Fibroblast of gingiva (primary cell): ENCODE measurements at regions not wholly inside any gene's neighbourhood (a gene's known extent, or its start where the extent isn't known, plus 50 kb on each side); places are given as distances from the start of the nearest gene placed in this dataset.
A peak's percentile ranks its signal among the peaks of the same experiment; 100 is the strongest.

Experiments used
- DNase-seq: peaks from one replicate; pipeline ENCODE4 v3.0.0-alpha.2; 2011; ENCODE audit warnings: low read depth

DNA sequence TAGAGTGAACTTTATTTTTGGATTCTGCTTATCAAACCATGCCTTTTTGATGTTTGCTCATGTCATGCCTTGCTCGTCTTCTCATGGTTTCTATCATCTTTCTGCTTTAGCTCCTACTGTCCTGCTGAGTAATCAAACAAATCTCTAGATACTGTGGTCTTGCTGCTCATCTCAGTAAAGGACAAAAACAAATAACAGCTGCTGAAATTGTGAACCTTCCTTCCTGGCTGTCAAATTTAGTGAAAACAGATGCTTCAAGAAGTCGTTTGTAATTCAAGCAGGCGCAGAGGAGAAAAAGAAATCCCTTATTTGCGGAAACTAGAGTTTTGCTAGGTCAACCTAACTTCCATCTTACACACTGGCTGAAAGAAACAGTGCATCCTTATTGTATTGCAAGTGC is 616.1 kb upstream of the ALCAM start:
- peak; percentile 49 for DNase-seq

DNA sequence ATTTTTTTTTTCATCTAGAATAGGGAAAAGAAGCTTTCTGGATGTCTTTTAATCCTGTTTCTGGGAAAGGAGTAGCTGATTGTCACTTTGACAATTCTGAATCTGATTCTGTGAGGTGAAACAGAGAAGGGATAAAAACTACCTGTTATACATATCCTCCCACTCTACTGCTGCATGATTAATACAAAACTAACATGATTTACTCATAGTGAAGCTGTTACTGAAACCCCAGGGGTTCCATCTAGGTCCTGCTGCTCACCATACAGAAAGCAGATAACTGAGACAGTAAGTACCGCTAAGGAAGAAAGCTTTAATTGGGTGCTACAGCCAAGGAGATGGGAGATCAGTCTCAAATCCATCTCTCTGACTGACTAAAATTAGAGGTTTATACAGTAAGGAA is 610.9 kb upstream of the ALCAM start:
- DNase-seq = no peak

DNA sequence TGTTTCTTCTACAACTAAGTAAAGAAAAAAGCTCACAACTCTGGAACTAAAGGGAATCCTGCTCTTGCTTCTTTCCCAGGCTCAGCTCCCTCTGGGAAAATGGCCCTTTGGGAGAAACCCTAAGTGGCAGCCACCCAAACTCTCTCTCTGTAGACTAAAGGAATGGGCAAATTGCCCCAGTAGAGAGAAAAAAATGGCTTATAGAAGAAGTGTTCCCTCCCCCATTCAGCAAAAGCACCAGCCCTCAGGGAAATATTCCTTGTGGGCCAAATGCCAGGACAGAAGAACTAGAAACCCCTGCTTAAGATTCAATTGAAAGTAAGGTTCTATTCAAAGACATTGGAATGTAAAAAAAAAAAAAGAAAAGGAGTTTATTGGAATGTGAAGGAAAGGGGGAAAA is 603.7 kb upstream of the ALCAM start:
- DNase-seq = no peak

DNA sequence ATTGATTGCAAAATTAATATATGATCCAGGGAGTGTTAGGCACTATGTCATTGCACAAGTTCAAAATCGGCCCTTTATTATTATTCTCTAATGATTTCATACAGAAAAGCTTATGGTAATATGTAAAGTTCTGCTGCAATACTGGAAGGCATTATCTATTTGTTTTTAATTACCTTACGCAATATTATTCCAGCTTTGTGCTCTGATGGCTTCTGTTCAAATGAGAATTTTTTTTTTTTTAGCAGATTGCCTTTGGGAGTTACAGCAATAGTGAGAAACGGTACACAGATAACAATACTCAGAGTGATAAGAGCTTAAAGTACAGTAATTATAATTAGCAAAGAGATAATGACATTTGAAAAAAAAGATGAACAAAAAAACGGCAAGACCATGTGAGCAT is 602.2 kb upstream of the ALCAM start:
- DNase-seq = peak; percentile 27

DNA sequence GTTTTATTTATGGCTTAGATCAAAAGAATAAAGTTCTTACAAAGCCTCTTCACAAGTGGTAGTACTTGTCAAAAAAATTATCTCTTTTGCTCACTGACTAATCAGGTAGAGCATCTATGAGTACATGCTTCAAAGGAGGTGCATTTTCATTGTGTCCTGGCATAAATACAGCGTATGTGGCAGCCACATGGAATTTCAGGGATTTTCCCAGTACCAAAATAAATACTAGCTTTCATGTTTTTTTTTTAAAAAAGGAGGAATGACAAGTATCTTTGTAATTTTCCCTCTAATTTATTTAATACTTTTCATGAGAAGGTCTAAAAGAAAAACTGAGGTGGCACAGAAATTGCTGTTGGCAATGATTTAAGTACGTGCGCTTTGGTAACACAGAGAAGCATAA is 597.8 kb upstream of the ALCAM start:
- DNase-seq = no peak

DNA sequence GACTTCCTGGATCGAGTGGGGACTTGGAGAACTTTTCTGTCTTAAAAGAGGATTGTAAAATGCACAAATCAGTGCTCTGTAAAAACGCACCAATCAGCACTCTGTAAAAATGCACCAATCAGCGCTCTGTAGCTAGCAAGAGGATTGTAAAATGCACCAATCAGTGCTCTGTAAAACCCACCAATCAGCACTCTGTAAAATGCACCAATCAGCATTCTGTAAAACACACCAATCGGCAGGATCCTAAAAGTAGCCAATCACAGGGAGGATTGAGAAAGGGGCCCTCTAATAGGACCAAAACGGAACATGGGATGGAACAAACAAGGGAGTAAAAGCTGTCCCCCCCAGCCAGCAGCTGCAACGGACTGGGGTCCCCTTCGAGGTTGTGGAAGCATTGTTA is 587.4 kb upstream of the ALCAM start:
- no peak for DNase-seq

DNA sequence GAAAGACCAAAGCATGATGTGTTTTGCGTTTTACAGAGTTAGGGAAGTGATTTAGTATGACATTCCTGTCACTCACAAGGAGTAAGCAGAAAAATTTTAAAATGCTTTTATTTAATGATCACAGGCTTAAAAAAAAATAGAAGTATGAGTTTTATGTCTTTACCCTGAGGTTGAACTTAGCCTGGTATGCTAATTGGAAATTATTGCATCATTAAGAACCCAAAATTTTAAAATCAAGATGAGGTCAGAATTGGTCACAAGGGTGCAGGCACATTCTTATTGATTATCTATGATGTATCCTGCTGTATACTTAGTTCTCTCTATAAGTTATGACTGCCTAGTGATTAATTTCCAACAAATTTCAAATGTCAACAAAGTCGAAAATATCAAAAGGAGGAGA is 585.6 kb upstream of the ALCAM start:
- DNase-seq = no peak

DNA sequence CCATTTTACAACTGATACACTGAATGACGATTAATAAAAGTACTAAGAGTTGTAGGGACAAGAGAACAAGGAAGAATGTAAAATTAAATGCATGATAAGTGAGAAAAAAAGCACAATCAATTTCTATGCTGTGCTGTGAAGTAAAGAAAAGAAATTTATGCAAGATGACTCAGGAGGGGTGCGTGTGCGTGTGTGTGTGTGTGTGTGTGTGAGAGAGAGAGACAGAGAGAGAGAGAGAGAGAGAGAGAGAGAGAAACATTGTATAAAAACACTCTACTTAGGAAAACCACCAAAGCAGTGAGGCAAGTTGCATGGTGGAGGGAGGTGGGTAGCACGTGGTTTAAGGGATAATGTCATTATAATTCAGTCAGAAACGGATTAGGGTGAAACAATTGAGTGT is 580.8 kb upstream of the ALCAM start:
- DNase-seq = no peak

DNA sequence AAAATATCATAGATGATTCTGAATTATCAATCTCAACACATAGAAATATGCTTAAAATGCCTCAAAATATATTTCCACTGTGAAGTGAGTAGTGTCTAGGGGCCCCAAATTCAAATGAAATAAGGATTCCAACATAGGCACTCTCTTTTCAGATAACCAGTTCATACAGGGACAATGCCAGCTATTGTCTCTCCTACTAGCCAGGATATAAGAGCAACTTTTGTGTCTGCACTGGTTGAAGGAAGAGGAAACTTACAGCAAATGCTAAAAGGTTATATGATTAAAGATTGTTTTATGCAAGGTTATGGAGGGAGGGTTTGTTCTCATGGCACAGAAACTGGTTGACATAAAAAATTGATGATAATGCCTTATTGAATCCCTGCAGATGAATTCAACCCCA is 579.4 kb upstream of the ALCAM start:
- no peak for DNase-seq

DNA sequence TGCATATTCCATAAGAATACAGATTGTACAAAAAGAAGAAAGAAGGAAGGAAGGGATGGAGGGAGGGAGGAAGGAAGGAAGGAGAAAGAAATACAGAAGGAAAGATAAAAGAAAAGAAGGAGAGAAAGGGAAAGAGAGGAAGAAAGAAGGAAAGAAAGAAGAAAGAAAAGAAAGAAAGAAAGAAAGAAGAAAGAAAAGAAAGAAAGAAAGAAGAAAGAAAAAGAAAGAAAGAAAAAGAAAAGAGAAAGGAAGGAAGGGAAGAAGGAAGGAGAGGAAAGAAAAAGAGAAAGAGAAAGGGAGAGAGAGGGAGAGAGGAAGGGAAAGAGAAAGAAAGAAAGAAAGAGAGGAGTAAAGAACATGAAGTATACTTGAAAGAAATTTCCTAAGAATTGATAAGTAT is 577.9 kb upstream of the ALCAM start:
- no peak for DNase-seq

DNA sequence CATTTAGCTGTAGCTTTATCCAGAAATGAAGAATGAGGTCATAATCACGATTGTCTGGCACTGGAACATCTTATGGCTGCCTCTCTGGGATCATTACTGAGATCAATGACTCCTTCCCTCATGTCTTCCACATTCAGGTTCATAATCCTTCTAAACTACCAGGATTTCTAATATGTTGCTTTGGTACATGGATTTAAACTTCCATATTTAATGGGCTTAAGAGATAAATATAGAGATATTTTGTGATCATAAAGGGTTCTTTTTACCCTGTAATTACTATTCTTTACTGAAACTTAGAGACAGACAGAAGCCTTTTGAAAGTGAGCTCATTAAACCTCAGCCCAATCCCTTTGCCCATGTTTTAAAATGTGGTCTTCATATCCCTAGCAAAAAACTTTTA is 575.4 kb upstream of the ALCAM start:
- no peak for DNase-seq

DNA sequence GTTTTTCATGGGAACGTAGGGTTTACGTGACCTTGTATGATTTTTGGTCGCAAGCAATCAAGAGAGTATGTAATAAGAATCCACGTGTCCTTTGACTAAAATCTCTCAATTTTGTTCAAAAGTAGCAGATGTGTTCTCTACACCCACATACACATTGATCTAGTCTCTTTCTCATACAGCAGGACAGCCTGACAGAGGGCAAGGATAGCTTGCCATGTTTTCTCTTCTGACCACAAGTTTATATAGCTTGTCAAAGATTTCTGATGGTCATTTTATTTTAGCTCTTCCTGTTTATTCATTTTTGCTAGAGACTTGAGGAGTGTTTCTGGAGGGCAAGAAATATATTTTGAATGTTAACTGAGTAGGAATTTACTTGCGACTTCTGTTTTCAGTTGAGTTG is 570.2 kb upstream of the ALCAM start:
- no peak for DNase-seq

DNA sequence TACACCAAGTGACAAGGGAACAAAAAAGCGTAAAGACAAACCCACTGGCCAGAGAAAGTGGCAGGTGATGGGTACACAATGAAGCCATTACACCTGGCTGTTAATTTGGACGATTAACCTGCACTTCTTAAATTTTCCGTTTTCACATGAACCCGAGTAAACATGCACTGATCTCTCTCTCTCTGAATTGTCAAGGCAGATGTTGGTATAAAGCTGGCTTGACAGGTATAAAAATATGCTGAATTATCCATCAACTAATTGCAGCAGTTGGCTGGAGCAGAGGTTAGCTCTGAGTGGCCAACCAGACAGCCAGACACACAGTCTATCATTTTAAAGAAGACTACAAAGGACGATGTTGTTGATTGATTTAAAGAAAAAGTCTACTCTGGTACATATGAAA is 561.7 kb upstream of the ALCAM start:
- DNase-seq = no peak

DNA sequence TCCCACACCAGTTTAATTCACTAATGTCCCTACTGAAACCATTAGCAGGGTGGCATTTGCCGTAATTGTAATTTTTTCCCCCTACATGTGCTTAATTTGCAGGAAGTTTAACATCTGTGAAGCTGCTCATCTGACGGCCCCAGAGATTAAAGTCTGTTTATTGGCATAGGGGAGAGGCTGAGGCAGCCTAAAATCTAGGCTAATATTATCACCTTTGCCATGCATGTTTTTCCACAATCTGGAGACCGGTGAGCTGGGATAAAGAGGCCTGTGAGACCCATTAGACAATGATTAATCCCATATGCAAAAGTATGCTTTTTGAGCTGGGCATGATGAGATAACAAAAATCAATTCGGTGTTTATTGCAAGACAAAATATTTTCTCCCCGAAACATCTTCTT is 561.2 kb upstream of the ALCAM start:
- DNase-seq = no peak

DNA sequence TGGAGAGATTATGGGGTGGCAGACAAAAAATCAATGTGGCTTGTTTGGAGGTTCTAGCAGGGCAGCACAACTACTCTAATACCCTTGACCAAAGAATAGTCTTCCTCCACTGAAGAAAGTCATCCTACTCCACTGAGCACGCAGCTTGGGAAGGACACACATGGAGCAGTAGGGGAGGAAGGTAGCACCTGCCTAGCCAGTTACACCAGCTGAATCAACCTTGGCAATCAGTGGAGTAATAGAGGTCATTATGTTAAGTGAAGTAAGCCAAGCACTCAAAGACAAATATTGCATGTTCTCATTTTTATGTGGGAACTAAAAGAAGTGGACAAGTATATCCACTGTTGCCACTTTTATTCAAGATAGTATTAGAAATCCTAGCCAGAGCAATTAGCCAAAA is 555.8 kb upstream of the ALCAM start:
- no peak for DNase-seq

DNA sequence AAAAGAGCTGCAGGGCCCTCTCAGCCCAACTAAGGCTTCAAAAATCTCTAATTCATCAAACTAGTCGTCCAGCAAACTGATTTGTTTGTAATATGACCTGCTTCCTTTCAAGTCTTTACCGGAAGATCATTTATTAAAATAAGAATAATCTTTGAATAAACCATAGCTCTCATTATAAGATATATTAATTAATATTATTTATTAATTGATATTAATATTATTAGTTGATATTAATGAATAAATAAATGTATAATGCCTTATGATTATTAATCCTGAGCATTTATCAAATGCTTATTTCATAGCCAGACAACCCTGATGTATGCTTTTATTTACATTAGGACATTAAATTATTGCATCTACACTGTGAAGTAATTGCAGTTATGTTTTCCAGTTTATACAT is 550.7 kb upstream of the ALCAM start:
- no peak for DNase-seq

DNA sequence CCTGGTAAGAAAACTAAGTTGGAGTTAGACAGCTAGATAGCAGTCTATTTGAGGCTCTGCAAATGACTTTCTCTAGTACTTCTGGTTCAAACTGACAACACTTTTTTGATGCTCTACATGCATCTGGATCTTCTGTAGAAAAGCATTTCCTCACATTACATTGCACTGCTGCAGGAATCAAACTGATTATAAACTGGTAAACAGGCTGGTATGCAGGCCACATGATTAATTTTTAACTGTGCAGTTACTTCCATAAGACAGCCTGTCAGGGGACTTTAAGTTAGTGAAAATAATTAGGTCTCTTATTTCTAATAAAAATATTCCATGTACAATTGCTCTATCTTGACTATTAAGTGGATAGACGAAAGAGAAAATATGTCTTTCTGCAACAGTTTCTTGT is 550.0 kb upstream of the ALCAM start:
- DNase-seq = peak; percentile 2

DNA sequence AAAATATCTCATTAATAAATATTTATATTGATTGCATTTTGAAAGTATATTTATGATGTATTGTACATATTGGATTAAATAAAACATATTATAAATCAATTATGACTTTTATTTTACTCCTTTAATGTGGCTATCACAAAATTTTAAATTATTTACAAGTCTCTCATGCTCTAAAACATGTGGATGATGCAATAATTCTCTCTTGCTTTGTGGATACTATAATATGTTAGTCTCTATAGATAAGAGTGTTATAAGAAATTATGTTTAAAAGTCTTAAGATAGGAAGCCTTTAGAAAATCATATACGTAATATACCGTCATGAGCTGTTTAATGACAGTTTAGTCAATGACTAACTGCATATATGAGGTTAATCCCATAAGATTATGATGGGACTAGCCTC is 547.4 kb upstream of the ALCAM start:
- DNase-seq = no peak

DNA sequence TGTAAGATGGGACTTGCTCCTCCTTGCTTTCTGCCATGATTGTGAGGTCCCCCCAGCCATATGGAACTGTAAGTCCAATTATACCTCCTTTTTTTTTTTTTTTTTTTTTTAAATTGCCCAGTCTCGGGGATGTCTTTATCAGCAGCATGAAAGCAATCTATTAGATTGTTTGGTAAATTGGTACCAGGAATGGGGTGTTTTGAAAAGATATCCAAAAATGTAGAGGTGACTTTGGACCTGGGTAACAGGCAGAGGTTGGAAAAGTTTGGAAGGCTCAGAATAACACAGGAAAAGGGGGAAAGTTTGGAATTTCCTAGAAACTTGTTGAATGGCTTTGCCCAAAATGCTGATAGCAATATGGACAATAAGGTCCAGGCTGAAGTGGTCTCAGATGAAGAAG is 545.8 kb upstream of the ALCAM start:
- DNase-seq = no peak

DNA sequence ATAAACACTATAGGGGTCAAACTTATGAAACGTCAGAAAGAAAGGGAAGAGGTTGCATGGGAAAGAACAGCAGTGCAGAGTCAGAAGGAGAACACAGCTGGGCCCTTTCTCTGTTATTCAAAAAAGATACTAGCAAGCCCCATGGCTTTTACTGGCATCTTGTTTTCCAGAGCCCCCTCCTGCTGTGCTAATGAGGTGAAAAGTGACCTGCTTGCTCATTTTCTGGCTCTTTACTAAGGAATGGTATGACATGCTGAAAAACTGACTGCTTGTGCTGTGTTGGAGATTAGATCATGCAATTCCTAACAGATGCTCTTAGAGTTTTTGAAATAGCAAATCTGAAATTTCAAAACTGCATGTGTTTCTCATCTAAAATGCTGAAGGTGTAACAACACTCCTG is 541.6 kb upstream of the ALCAM start:
- peak; percentile 33 for DNase-seq

DNA sequence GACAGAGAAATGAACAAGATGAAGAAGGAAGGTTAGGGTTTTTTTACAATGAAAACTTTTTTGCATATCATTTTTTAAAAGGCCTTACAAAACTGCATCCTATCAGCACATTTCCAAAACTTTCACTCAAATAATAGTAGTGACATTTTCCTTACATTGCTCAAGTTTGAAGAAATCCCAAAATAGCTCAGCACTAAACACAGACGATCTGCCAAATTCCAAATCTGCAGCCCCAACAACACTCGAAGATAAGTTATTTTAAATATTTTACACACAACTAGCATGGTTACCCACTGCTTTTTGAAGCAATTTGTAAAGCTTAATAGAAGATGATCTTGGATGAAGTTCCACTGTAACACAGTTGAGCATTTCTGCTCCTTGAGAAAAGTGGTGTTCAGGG is 535.6 kb upstream of the ALCAM start:
- peak; percentile 52 for DNase-seq

DNA sequence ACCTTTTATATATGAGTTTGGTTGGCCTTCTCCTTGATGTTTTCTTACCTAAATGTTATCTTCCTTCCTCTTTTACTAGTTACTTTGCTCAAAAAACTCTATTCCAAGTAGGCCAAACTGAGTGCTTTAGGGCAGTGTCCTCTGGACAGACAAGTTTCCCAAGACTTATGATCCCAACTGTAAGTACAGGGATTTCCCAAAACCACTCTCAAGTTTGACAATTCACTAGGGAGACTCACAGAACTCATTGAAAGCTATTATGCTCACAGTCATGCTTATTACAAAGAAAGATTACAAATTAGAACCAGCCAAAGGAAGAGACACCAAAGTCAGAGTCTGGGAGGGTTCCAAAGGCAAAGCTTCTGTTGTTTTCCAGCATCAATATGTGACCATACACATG is 534.2 kb upstream of the ALCAM start:
- peak; percentile 68 for DNase-seq

DNA sequence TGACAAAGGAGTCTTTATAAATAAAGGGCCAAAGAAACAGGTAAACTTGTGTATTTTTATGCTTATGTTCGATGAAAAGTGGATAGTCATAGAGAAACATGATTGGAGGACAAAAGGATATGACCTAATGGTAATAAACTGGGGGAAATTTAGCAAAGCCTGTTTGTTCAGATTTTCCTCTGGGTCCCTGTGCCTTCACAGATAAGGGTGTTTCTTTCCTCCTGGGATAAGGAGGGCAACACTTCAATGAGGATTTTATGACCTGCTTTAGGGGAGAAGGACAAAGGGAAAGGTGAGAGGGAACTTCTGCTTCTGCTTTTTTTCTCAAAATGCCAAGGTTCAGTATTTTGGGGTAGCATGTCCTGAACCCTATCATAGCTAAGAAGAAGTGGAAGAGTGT is 531.3 kb upstream of the ALCAM start:
- DNase-seq = no peak

DNA sequence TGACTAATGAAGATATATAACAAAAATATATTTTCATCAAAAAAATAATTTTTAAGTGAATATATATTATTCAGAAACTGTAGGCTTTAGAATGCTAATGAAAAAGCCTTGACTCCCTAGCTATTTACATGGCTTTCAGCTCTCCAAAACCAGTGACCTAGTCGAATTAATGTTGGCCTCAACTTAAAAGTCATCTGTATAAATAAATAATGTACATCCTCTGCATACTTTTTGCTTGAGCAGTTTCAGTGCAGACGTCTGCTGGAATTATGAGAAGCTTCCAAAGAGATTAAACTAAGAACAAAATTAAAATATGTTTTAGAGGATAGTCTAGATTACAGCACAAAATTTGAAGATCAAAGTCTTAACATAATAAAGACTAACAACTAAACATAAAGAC is 520.4 kb upstream of the ALCAM start:
- peak; percentile 62 for DNase-seq

DNA sequence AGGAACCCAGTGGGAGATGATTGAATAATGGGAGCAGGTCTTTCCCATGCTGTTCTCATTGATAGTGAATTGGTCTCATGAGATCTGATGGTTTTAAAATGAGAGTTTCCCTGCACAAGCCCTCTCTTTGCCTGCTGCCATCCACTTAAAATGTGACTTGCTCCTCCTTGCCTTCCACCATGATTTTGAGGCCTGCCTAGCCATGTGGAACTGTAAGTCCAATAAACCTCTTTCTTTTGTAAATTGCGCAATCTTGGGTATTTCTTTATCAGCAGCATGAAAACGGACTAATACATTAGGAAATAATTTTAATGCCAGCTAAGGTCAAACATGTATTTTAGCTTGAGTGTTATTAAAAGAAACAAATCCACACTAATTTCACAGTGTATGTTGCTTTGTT is 517.6 kb upstream of the ALCAM start:
- DNase-seq = no peak

DNA sequence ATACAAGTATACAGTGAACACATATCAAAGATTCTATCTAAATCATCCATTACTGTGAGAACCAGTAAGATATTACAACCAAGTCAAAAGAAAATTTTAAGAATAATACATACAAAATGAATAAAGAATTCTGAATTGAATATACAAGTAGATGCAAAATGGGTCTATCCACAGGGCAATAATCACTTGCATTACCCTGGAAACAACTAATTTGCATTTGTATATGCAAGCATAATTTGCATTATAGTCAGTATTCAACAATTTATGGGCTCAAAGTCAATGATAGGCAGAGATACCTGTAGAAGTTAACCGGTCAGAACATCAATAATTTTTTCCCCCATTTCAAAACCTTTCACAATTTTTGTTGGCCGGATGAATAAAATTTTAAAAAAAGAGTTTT is 512.2 kb upstream of the ALCAM start:
- DNase-seq = no peak
